Colon (tissue), 2 donors: ENCODE measurements at regions not wholly inside any gene's neighbourhood (a gene's known extent, or its start where the extent isn't known, plus 50 kb on each side); places are given as distances from the start of the nearest gene placed in this dataset.
"Not testable (repeated sequence)": the region's sequence is repeated elsewhere in the genome, so short reads cannot be mapped to it uniquely, and the experiment has no call there.

Experiments
- FAIRE-seq: peaks from 2 replicates; lab custom pipeline; 2012; peaks lifted over from hg19 to GRCh38; lab: Jason Lieb, UNC
- donor health status: control.
- donor health status: control.

GRCh38 chr12:73529954-73530353, 1007.7 kb upstream of the ATXN7L3B start:
- peak; percentile 36 for FAIRE-seq

GRCh38 chr12:73531752-73532151, 1005.9 kb upstream of the ATXN7L3B start:
- FAIRE-seq = no peak

GRCh38 chr12:73547421-73547820, 990.2 kb upstream of the ATXN7L3B start:
- FAIRE-seq = no peak

- FAIRE-seq = no peak
These were observed 952.5 kb upstream of the ATXN7L3B start for GRCh38 chr12:73585136-73585535.

- FAIRE-seq = no peak
These were observed 948.4 kb upstream of the ATXN7L3B start for GRCh38 chr12:73589220-73589619.

GRCh38 chr12:73598626-73599025, 939.0 kb upstream of the ATXN7L3B start:
- no peak for FAIRE-seq

- FAIRE-seq = no peak
These were observed 938.4 kb upstream of the ATXN7L3B start for GRCh38 chr12:73599268-73599667.

GRCh38 chr12:73605925-73606324, 931.7 kb upstream of the ATXN7L3B start:
- not testable (repeated sequence) for FAIRE-seq

- FAIRE-seq = no peak
These were observed 925.1 kb upstream of the ATXN7L3B start for GRCh38 chr12:73612551-73612950.

GRCh38 chr12:73623421-73623820, 914.2 kb upstream of the ATXN7L3B start:
- no peak for FAIRE-seq

GRCh38 chr12:73625226-73625625, 912.4 kb upstream of the ATXN7L3B start:
- no peak for FAIRE-seq

GRCh38 chr12:73629171-73629570, 908.5 kb upstream of the ATXN7L3B start:
- no peak for FAIRE-seq

- FAIRE-seq = no peak
These were observed 907.5 kb upstream of the ATXN7L3B start for GRCh38 chr12:73629893-73630831.

- FAIRE-seq = no peak
These were observed 905.4 kb upstream of the ATXN7L3B start for GRCh38 chr12:73632191-73632590.

GRCh38 chr12:73632661-73633060, 905.0 kb upstream of the ATXN7L3B start:
- FAIRE-seq = no peak

GRCh38 chr12:73639397-73639796, 898.2 kb upstream of the ATXN7L3B start:
- FAIRE-seq = not testable (repeated sequence)

- no peak for FAIRE-seq
These were observed 881.3 kb upstream of the ATXN7L3B start for GRCh38 chr12:73656375-73656774.

- FAIRE-seq = no peak
These were observed 877.8 kb upstream of the ATXN7L3B start for GRCh38 chr12:73659802-73660201.

GRCh38 chr12:73665193-73665592, 872.4 kb upstream of the ATXN7L3B start:
- no peak for FAIRE-seq

GRCh38 chr12:73671550-73671949, 866.1 kb upstream of the ATXN7L3B start:
- not testable (repeated sequence) for FAIRE-seq

GRCh38 chr12:73677520-73678291, 859.9 kb upstream of the ATXN7L3B start:
- FAIRE-seq = no peak

GRCh38 chr12:73678335-73678734, 859.3 kb upstream of the ATXN7L3B start:
- no peak for FAIRE-seq

GRCh38 chr12:73699318-73699717, 838.3 kb upstream of the ATXN7L3B start:
- FAIRE-seq = no peak
